MM.1S (cell line): ENCODE measurements at regions not wholly inside any gene's neighbourhood (a gene's known extent, or its start where the extent isn't known, plus 50 kb on each side); places are given as distances from the start of the nearest gene placed in this dataset.

Experiments
- DNase-seq: peaks from one replicate; pipeline ENCODE4 v3.0.0-alpha.2; 2015
- H2AFZ ChIP-seq: fragments of 300-600 bp; sonication (generic); 2 replicates; pipeline ENCODE4 v1.6.0; 2016; ENCODE audit warnings: antibody characterized with exemption, low read length
- H3F3A ChIP-seq: fragments of 300-600 bp; sonication (generic); 2 replicates; pipeline ENCODE4 v1.6.1; 2016; ENCODE audit warnings: mild to moderate bottlenecking, antibody characterized with exemption, low read length, moderate library complexity, mixed read lengths; ENCODE audit not compliant: insufficient read depth
- H3K27ac ChIP-seq: fragments of 300-600 bp; sonication (generic); 2 replicates; pipeline ENCODE4 v1.5.1; 2016; ENCODE audit warnings: mild to moderate bottlenecking, low read length
- H3K27me3 ChIP-seq: fragments of 300-600 bp; sonication (generic); replicated peaks from 2 replicates; pipeline ENCODE4 v1.6.0; 2016; ENCODE audit warnings: low read length; ENCODE audit not compliant: insufficient read depth
- H3K36me3 ChIP-seq: fragments of 300-600 bp; sonication (generic); replicated peaks from 2 replicates; pipeline ENCODE4 v1.6.1; 2016; ENCODE audit warnings: mild to moderate bottlenecking, low read length, mixed read lengths; ENCODE audit not compliant: insufficient read depth
- H3K4me1 ChIP-seq: fragments of 300-600 bp; sonication (generic); 2 replicates; pipeline ENCODE4 v1.6.1; 2016; ENCODE audit warnings: low read length, mixed read lengths
- H3K4me2 ChIP-seq: fragments of 300-600 bp; sonication (generic); 2 replicates; pipeline ENCODE4 v1.6.0; 2016; ENCODE audit warnings: low read depth, low read length
- H3K4me3 ChIP-seq: fragments of 300-600 bp; sonication (generic); 2 replicates; pipeline ENCODE4 v1.5.1; 2016; ENCODE audit warnings: low read length, mixed read lengths
- H3K79me2 ChIP-seq: fragments of 300-600 bp; sonication (generic); 2 replicates; pipeline ENCODE4 v1.6.1; 2016; ENCODE audit warnings: mixed run types, low read length, mixed read lengths
- H3K9ac ChIP-seq: fragments of 300-600 bp; sonication (generic); 2 replicates; pipeline ENCODE4 v1.6.1; 2016; ENCODE audit warnings: low read length, mixed read lengths
- H3K9me2 ChIP-seq: fragments of 300-600 bp; sonication (generic); replicated peaks from 2 replicates; pipeline ENCODE4 v1.6.1; 2016; ENCODE audit warnings: mild to moderate bottlenecking, low read length, mixed read lengths; ENCODE audit not compliant: insufficient read depth
- H3K9me3 ChIP-seq: fragments of 300-600 bp; sonication (generic); replicated peaks from 2 replicates; pipeline ENCODE4 v1.6.1; 2016; ENCODE audit warnings: mild to moderate bottlenecking, low read length, mixed read lengths; ENCODE audit not compliant: insufficient read depth
- H4K20me1 ChIP-seq: fragments of 300-600 bp; sonication (generic); 2 replicates; pipeline ENCODE4 v1.6.1; 2016; ENCODE audit warnings: mild to moderate bottlenecking, low read length, moderate library complexity, mixed read lengths; ENCODE audit not compliant: insufficient read depth
- CTCF ChIP-seq: fragments of 300-600 bp; sonication (generic); IDR thresholded peaks from 2 replicates; pipeline ENCODE4 v1.5.1; 2016; ENCODE audit warnings: antibody characterized with exemption, low read length, mixed read lengths
- EZH2 ChIP-seq: fragments of 300-600 bp; sonication (generic); optimal IDR thresholded peaks from 2 replicates; pipeline ENCODE3; 2017; ENCODE audit warnings: low read depth, mild to moderate bottlenecking, antibody characterized with exemption, low read length, mixed read lengths
- EZH2phosphoT487 ChIP-seq: fragments of 300-600 bp; sonication (generic); IDR thresholded peaks from 2 replicates; pipeline ENCODE4 v1.6.1; 2018; ENCODE audit warnings: antibody characterized with exemption, low read length

GRCh38 chr1:217181176-217181746 lies 449.6 kb downstream of the GPATCH2 start:
- Histone ChIP-seq H2AFZ (no peak overlapping the region), H3K4me2 (no peak overlapping the region), H3K9me2 (no peaks in the 10 kb centered on the region), H4K20me1 (no peaks in the 10 kb centered on the region), H3K36me3 (no peaks in the 10 kb centered on the region), H3K27me3 (no peaks in the 10 kb centered on the region), H3F3A (no peaks in the 10 kb centered on the region), H3K27ac (no peak overlapping the region), H3K4me1 (no peaks in the 10 kb centered on the region), H3K9me3 (no peaks in the 10 kb centered on the region), H3K79me2 (no peaks in the 10 kb centered on the region), H3K4me3 (no peak overlapping the region), H3K9ac (no peak overlapping the region)
- DNase-seq, result no peak
- TF ChIP-seq EZH2, result no peak
- no peak for TF ChIP-seq CTCF
- TF ChIP-seq EZH2phosphoT487, result no peak

- no peak for DNase-seq
- Histone ChIP-seq H3K27me3 (no peaks in the 10 kb centered on the region), H3K9me3 (no peaks in the 10 kb centered on the region), H3K9ac (no peak overlapping the region), H3K9me2 (no peaks in the 10 kb centered on the region), H4K20me1 (no peaks in the 10 kb centered on the region), H3K4me1 (no peaks in the 10 kb centered on the region), H3K36me3 (no peaks in the 10 kb centered on the region), H2AFZ (no peak overlapping the region), H3K4me3 (no peak overlapping the region), H3K27ac (no peak overlapping the region), H3K79me2 (no peaks in the 10 kb centered on the region), H3K4me2 (no peak overlapping the region), H3F3A (no peaks in the 10 kb centered on the region)
- no peak for TF ChIP-seq EZH2
- TF ChIP-seq CTCF, result no peak
- no peak for TF ChIP-seq EZH2phosphoT487
These were observed 450.4 kb downstream of the GPATCH2 start for GRCh38 chr1:217180443-217180842.

- Histone ChIP-seq H3K4me2 (no peak overlapping the region), H3K9ac (no peak overlapping the region), H3K4me1 (no peaks in the 10 kb centered on the region), H3K4me3 (no peak overlapping the region), H2AFZ (no peak overlapping the region), H3K9me3 (no peaks in the 10 kb centered on the region), H3K79me2 (no peaks in the 10 kb centered on the region), H3K27ac (no peak overlapping the region), H3K27me3 (no peaks in the 10 kb centered on the region), H3K36me3 (no peaks in the 10 kb centered on the region), H3F3A (no peaks in the 10 kb centered on the region), H4K20me1 (no peaks in the 10 kb centered on the region), H3K9me2 (no peaks in the 10 kb centered on the region)
- no peak for TF ChIP-seq CTCF
- no peak for DNase-seq
These were observed 441.2 kb upstream of the ESRRG start for GRCh38 chr1:217164403-217164802.
